SU-DHL-6 (cell line): ENCODE measurements at regions not wholly inside any gene's neighbourhood (a gene's known extent, or its start where the extent isn't known, plus 50 kb on each side); places are given as distances from the start of the nearest gene placed in this dataset.

Experiments used
- CTCF ChIP-seq: fragments of 200-600 bp; sonication (generic); IDR thresholded peaks from one replicate; pipeline ENCODE4 v1.5.1; 2017; ENCODE audit warnings: antibody characterized with exemption, mild to moderate bottlenecking, low read length, moderate library complexity; ENCODE audit not compliant: insufficient read depth, poor library complexity, severe bottlenecking
- EZH2phosphoT487 ChIP-seq: fragments of 200-600 bp; sonication (generic), shearing (Covaris generic); conservative IDR thresholded peaks from 2 replicates; pipeline ENCODE4 v1.6.1; 2018; ENCODE audit warnings: mild to moderate bottlenecking, antibody characterized with exemption, low read length, moderate library complexity, mixed read lengths

- TF ChIP-seq CTCF (no peak), EZH2phosphoT487 (no peak)
Measured at GRCh38 chr9:737400-738120, 103.9 kb upstream of the DMRT1 start.
